ENCODE measurements at regions not wholly inside any gene's neighbourhood (a gene's known extent, or its start where the extent isn't known, plus 50 kb on each side); places are given as distances from the start of the nearest gene placed in this dataset.

DNA sequence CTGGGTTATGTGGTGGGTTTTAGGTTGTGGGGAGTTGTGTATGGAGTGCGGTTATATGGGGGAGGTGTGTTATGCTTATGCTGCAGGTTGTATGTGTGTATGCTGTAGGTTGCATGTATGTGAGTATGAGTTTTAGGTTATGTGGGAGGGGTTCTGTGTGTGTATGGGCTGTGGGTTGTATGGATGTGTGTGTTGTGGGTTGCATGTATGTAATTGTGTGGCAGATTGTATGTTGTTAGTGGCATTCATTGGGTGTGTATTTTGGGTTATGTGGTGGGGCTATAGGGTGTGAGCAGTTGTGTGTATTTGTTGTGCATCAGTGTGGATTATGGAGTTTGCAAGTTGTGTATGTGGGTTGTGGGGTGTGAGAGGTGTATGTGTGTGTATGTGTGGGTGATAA, 277.4 kb downstream of the NPIPA8 start:
- DNase-seq (ENCODE audit: low read depth), result no peak

DNA sequence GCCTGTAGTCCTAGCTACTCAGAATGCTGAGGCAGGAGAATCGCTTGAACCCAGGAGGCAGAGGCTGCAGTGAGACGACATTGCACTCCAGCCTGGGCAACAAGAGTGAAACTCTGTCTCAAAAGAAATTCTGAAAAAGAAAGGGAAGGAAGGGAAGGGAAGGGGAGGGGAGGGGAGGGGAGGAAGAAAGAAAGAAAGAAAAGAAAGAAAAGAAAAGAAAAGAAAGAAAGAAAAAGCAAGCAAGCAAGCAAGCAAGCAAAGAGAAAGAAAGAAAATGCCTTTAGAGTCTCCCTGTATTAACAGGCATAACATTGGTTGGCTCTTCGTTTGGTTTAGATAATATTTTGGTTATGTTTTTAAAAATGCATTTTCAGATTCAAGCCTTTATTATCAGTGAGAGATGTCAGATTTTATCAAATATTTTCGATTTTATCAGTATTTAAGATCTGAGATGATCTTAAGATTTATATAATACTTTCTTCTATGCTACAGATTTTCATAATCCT, 281.1 kb downstream of the NPIPA8 start:
- DNase-seq (ENCODE audit: low read depth), result no peak

DNA sequence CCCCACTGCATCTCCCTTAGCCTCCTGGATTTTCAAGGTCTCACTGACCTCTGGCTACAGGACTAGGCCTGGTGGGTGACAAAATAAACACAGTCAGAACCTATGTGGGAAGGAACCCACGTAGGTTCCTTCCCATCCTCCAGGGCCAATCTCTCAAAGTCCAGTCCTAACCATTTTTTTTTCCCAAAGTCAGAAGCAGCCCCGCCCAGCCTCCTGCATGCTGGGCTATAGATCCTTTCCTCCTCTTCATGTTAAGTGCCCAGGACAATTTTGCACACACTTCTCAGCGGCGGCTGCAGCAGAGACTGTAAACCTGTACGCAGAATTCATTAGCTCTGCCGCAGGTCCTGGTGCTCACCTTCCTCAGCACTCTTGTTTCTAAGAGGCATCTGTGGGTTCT, 285.8 kb downstream of the NPIPA8 start:
- DNase-seq (ENCODE audit: low read depth), result no peak

DNA sequence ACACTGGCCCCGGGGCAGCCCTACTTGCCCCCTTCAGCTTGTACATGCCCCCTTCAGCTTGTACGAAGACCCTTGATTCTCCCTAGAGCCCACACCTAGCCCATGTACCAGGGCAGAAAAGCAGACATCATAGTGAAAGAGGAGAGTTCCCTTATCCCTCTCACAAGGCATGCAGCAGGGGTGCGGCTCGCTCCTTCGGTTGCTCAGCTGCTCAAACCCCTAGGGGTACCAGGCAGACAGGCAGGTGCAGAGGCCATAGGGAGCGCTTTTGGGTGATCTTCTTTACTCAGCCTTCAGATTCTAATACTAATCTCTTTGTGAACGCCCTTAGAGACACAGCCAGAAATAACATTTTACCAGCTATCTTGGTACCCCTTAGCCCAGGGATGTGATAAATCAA, 286.3 kb downstream of the NPIPA8 start:
- no peak for DNase-seq (ENCODE audit: low read depth)

DNA sequence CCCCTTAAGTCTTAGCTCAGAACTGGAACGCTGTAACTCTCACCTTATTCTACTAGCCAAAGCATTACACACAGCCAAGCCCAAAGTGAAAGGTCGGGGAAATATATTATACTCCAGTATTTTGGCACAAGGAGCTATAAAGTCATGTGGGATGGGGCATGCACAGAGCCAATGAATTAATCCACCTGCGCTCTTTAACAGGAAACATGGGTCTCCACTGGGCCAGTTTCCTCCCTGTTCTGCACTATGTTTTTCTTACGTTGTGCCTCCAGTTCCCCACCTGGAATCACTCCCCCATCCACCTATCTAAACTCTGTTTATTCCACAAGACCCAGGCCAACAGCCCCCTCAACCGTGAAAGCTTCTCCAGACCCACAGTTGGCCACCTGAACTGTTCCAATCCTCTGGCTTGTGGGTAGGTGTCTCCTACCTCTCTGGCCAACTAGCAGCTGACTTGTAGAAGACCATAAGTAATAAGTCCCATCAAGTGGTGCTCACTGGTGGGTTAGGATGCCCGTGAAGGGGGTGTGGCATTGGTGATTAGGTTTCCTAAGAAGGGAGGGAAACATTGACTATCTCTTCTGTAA, 286.9 kb downstream of the NPIPA8 start:
- no peak for DNase-seq (ENCODE audit: low read depth)

DNA sequence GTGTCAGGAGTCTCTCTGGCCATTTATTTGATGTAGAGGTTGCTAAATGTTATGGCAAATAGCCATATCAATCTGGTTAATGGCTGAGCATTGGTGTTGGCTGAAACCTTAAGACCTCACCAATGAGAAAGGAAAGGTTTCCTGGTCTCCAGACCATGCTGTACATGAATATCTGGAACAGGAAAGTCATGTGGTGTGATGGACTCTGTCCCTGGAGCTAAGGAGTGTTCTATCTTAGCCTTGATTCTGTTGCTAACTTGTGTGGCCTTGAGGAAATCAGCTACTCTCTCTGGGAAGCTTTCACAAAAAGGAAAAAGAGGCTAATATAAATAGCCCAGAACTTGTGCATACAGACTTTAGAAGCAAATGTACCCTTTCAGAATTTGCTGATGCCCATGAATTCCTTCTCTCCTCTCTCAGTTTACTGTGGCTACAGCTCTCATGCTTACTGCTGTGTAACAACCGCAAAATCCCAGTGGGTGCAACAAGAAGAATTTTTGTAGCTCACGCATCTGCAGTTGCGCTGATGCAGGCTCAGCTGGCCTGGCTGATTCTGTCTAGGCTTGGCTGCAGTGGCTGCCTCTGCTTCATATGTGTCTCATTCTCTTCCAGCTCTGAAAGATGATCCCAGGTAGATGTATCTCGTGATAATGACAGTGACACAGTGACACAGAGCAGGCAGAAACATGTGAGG, 287.5 kb downstream of the NPIPA8 start:
- DNase-seq (ENCODE audit: low read depth), result no peak

DNA sequence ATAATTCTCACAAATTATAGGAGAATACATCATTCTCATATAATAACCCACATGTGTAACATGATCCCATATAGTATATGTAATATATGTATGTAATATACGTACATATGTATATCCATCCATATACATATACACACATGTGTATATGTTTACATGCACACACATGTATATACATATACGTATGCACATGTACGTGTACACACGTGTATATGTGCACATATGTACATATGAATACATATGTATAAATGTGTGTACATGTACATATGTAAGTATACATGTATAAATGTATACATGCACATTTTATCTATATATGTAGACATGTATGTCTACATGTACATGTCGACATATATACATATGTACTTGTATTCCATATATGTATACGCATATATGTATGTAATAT, 288.8 kb downstream of the NPIPA8 start:
- no peak for DNase-seq (ENCODE audit: low read depth)

DNA sequence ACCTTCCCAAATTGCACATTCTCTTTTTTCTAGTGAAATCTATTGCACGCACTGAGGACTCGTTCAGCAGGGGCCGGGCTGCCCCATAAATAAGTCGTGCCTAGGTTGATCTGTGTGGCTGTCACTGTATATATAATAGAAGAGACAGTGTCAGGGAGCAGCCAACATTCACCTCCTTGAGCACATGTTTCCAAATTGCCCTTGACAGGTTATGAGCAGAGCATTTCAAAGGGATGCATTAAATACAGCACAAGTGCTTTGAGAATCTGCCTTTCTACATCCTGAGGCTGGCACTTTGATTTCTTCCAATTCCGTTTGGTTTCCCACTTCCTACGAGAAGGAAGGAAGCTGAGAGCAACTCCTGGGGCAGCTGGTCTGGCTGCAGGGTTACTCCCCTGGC, 291.2 kb downstream of the NPIPA8 start:
- DNase-seq (ENCODE audit: low read depth), result no peak

DNA sequence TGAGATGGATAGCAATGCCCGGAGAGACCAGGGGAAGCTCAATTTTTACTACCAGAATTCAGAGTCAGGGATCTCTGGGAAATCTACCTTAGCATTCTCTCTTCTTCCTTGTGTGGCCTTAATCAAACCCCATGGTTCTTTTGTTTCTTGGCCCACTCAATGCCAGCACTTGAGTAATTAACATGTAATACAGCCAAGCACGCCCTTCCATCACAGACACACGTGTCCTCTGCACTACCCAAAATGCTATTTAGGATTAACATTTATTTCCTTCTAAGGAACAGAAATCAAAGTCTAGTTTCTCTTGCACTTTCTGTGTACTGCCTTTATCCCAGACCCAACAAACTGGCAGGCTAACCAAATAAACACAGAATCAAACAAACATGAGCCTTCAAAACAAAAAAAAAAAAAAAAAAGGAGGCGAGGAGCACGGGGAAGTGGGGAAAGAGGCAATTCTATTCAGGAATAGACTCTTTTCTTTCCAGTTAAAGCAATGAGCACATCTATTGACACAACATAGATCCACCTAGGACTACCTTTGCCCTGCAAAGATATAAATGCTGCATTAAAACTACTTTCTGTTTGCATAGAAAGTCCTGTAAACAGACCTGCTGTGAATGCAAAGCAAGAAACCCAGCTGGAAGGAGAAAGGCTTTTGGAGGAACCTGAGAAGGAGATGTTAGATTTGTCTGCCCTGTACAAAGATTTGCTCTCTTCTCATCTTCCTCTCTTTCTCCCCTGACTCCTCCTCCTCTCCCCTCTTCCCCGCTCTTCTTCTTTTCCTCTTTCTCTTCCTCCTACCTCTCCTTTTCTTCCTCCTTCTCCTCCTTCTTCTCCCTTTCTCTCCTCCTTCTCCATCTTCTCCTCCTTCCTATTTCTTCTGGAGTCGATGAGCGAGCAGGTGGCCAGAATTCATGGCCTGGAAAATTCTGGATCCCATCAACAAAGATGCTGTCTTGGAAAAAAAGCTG, 294.4 kb downstream of the NPIPA8 start:
- no peak for DNase-seq (ENCODE audit: low read depth)

DNA sequence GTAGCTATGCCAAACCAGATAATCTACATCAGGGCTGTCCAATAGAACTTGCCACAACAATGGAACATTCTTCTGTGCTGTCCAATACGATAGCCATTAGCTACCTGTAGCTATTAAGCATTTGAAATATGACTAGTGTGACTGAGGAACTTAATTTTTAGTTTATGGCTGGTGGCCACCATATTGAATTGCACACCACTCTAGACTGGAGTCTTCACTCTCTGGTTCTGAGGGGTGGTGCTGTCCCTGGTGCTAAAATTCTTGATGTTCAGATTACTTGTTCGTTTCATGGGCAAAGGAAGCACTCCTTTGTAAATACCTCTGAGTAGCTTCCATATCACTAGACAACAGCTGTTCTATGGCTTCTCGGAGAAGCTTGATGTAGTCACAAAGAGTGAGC, 296.6 kb downstream of the NPIPA8 start:
- no peak for DNase-seq (ENCODE audit: low read depth)

DNA sequence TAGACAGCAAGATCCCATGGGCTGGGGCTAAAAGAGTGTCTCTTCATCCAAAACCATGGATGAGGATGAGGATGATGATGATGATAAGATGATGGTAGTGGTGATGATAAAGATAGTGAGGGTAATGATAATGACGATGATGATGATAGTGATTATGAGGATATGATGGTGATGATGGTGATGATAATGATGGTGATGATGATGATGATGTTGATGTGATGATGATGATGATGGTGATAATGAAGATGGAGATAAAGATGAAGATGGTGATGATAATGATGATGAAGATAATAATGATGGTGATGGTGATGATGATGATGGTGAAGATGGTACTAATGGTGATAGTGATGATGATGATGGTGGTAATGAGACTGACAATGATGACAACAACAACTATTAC, 299.5 kb downstream of the NPIPA8 start:
- no peak for DNase-seq (ENCODE audit: low read depth)

DNA sequence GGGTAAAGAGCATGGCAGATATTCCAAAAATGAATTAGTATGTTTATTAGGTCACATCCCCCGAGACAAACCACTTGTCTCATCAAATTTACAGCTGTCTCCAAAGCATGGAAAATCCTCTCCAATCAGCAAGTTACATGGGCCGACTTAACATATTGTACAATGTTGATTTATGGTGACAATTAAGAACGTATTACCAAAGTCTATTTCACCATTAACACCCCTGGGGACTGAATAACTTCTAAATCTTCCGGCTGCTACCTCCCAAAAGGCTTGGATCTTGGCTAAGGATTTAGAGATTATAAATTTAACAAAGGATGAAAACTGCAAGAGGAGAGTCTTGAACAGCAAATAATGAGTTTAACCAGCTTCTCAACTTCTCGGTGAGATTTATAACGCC, 311.9 kb downstream of the NPIPA8 start:
- DNase-seq (ENCODE audit: low read depth), result no peak

DNA sequence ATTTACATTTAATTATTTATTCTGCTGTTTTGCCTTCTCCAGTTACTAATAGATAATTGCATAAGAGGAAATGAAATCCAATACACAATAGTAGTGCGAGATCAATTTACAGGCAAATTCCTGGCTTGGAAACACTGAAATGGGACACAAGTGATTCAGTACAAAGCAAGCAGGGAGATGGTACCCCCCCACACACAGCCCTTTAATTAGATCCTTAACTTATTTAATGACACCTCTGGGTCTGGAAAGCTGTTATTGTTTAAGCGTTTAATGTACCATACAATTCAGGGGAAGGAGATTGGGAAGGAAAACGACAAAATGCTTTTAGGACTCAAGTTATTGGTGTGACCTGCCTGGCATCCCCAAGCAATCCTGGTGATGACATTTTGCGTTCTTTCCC, 318.2 kb downstream of the NPIPA8 start:
- no peak for DNase-seq (ENCODE audit: low read depth)

DNA sequence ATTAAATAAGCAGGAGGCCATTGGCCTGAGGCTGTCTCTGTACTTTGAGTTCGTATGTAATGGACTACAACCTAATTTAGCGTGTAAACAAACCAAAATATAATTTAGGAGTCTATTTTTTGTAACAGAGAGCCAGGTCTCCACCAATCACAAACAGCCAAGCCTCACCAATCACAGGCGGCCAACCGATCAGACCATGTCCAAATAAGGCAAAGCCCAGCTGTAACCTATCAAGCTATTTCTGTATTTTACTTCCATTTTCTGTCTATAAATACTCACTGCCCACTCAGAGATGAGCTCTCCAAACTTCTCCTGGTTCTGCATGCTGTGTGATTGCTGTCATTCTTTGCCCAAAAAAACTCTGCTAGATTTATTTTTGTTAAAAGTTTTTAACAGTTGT, 322.7 kb downstream of the NPIPA8 start:
- no peak for DNase-seq (ENCODE audit: low read depth)

DNA sequence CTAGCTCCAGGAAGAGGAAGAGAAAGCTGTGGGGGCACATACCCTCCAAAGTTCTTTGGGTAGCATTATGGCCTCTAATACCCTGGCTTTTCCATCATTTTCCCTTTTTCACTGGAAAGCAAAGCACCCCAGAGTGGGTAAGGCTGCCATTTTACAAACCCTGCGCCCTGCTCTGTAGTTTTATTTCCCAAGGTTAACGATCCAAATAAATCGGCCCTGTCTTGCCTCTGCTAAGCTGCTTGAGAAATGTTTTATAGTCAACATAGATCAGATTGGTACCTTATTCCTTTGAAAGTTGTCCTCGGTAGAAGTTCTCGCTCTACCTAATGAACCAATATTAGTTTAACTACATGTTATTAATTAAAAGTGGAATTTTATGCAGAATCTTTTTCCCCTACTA, 328.2 kb downstream of the NPIPA8 start:
- DNase-seq (ENCODE audit: low read depth), result no peak

DNA sequence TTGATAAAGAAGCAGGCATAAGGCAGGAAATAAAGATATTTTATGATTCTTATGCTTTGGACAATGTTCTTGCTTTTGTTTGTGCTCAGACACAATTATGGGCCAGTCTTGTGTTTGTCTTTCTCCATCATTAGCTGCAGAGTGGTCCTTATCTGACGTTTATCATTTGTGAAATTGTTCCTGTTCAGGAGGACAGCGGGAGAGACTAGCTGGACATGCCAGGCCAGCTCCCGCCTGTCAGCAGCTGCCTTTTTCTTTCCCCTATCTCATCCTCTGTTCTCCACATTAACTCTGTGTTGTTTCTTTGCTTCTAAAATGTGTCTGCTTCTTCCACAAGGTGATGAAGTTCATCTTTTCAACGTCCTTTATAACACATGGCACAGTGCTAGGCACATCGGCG, 333.5 kb downstream of the NPIPA8 start:
- DNase-seq (ENCODE audit: low read depth), result no peak

DNA sequence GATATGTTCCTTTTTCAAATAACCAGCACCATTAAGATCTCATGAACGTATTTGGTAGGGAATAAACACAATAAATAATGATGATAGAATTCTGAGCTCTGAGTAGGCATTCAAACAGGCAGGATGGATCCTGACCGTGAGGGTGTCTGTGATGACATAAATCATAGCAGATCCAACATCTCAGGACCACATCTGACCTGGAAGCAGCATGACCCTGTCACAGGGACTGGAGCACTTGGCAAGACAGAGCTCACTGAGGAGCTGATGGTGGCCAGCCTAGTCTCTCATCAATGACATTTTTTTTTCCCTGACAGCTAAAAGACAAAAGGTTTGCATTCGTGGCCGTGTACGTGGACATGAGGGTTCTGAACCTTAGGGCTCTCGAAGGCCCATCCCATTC, 337.5 kb downstream of the NPIPA8 start:
- DNase-seq (ENCODE audit: low read depth), result no peak

DNA sequence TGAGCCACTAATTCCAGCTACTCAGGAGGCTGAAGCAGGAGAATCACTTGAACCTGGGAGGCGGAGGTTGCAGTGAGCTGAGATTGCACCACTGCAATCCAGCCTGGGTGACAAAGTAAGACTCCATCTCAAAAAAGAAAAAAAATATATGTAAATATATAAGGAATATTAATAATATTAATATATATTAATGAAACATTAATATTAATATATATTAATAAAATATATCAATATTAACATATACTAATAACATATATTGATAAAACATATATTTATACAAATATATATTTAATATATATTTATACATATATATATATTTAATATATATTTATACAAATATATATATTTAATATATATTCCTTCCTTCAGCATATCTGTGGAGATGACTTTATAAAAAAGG, 338.0 kb downstream of the NPIPA8 start:
- no peak for DNase-seq (ENCODE audit: low read depth)

DNA sequence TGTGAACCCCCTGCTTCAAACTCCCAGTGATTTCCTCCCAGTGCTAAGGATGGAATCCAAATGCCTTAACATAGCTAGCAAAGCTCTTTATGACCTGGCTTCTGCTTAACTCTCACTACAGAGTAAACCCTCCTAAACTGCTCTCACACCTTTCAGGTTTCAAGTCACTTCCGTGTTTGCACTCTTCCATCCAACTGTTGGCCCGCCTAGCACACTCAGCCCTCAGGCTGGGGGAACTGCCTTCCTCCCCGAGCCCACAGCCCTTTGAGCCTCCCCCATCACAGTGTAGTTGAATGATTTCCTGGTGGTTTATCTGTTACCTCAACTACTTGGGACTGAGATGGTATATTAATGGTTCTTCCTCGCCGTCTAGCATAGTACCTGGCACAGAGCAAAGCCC, 342.5 kb downstream of the NPIPA8 start:
- no peak for DNase-seq (ENCODE audit: low read depth)

DNA sequence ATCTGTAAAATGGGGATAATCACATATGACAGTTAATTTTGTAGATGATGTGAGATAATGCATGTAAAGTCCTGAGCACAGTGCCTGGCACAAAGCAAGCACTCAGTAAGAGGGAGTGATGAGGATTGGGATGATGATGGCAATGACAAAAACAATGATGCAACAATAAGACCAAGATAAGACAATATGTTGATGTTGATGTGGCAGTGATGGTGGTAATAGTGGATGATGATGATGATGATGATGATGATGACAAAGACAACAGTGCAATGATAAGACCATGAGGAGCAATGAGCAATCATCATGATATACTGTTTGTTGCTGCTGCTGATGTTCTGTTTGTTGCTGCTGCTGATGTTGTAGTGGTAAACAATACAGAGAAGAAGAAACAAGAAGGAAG, 344.1 kb downstream of the NPIPA8 start:
- DNase-seq (ENCODE audit: low read depth), result no peak

DNA sequence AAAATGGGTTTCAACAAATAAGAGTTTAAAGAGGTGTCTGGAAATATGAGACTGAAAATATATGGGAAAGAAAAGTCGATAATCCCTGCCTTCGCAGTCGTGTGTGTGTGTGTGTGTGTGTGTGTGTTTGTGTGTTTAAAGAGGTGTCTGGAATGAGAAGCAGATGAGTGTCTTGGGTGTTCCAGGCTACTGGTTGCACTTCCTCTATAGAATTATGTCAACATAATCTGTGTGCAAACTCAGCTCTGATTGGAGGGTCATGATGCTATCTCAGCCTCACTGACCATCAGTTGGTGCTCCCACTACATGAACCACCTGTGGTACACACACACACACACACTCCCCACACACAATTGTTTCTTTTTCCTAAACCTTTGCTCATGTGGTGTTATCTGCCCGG, 347.3 kb downstream of the NPIPA8 start:
- no peak for DNase-seq (ENCODE audit: low read depth)

DNA sequence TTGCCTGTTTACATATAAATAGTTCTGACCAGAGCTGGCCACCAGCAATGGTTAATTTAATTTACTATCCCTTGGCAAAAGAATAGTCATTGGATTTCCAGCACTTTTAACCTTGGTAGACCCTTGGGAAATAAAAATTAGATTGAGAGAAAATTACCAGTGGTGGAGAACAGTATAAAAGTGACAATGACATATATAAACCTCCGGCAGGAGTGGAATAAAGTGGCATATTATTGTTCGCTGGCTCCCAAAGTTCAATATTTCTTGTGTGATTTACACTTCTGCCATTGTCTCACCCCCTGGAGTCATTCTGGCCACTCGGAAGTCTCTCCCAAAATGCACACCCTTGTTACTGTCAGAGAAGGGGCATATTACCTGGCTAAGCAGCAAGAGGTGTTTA, 347.7 kb downstream of the NPIPA8 start:
- no peak for DNase-seq (ENCODE audit: low read depth)

DNA sequence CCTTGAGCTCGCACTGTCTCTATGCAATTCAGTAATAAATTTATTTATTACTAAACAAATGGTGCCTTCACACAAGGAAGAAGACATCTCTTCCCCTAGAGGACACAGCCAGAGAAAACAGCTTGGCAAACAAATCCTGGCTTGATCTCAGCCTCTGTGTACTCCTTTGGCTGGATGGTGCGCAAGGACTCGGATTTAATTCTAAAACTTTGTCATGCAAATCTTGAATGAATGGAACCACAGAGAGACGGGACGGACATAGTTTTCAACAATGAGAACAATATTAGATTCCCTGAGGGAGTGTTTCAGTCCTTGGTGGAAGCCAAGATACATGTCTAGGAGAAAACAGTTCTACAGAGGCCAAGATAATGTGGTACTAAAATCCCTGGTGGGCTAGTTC, 349.5 kb downstream of the NPIPA8 start:
- DNase-seq (ENCODE audit: low read depth), result no peak
